Activated CD4-positive, CD25-positive, alpha-beta regulatory T cell (primary cell): ENCODE measurements at regions not wholly inside any gene's neighbourhood (a gene's known extent, or its start where the extent isn't known, plus 50 kb on each side); places are given as distances from the start of the nearest gene placed in this dataset.

Source experiments
- DNase-seq, 4 experiments: peaks; one replicate each; lab custom pipeline; 2025; lab: John Stamatoyannopoulos, UW

DNA sequence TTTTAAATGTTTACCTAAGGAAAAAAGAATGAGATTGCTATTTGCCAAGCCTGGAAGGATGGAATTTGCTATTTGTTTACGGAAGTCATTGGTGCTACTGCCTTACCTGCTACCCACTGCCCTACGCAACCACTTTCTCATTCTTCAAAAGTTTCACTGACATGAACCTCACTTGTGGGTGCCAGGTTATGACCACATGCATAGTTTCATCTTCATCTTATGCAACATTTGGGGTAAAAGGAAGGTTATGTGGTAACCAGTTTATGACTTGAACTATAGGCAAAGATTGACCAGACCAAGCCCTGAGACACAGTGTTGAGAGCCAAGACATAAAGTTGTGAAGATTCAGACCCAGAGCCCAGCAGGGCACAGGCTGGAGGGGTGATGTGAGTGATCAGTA is 142.5 kb downstream of the LACC1 start:
- DNase-seq: no peak

DNA sequence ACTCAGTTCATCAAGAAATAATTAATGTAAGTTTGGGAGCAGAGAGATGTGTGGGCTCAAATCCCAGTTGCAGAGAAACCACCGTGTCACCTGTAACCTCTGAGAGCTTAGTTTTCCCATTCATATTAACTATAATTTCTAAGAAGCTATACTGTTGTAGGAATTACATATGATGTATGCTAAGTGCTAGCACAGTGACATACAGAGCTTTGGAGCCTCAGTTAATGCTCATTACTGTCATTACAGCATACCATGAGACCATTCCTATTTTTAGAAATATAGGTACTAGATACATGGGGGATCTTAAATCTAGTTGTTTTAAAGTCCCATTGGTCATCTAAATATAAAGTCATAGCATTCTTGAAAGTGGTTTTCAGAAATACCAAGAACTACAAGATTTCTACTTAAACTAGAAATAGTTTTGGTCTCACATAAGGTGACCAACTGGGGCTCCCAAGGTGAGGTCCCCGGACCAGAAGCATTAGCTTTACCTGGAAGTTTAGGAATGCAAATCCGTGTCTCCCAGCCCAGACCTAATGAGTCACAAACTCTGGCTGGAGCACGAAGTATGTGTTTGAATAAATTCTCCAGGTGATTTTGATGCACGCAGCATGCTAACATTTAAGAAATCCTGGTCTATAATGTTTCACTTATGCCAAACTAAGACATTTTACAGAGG is 144.6 kb downstream of the LACC1 start:
- DNase-seq: no peak

GRCh38 chr13:44024846-44025195 is 145.1 kb downstream of the LACC1 start:
- DNase-seq: no peak

- DNase-seq: no peak
These were observed 146.5 kb downstream of the LACC1 start for GRCh38 chr13:44026194-44026593.

- DNase-seq: no peak
These were observed 149.0 kb downstream of the LACC1 start for GRCh38 chr13:44028734-44029133.

DNA sequence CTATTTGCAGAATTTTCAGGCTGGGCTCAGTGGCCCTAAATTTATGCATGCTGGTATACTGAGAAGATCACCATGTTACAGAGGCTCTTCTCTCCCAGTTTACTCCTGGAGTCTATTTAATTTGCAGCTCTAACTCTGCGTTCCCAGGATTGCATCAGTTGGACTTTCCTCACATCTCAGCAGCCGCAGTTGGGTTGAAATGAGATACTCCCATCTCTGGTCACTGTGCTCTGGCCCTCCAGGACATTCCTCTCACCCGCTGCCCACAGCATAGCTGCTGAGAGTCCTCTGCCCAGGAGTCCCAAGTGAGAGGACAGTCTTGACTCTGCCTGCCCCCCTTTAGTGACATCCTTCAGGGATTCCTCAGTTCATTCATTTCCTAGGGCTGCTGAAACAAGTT is 150.9 kb downstream of the LACC1 start:
- no peak for DNase-seq

GRCh38 chr13:44031555-44031954 is 151.9 kb downstream of the LACC1 start:
- DNase-seq: no peak

GRCh38 chr13:44032802-44033201 is 153.1 kb downstream of the LACC1 start:
- no peak for DNase-seq

GRCh38 chr13:44035400-44035799 is 155.7 kb downstream of the LACC1 start:
- DNase-seq: no peak

DNA sequence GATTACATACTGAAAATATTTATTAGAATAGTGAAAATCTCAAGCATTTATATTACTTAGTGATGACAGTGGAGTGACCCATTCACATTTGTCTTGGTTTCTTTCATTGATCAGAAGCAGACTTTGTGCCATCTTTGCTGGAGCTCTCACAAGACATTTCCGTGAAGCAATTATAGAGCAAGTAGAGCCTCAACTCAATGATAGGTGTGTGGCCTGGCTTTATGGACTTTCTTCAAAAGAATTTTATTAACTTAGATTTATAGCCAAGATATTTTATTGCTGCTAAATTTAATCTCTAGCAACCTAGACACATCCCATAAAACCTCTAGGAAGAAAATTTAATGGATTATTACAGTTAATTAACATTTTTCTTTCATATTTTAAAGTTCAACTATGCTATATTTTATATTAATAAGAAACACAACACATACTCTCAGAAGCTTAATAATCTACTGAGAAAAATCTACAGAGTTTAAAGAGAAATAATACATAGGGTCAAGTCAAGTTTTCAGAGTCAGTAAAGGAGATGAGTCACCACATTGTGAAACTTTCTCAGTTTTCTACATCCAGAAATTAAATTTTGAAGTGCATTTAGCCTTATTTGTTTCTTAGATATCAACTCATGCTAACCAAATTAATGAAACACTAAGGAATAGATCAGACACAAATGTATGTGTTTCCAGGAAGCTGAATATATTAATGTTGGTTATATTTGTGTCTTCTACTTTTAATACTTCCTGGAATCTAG is 160.5 kb downstream of the LACC1 start:
- no peak for DNase-seq

- no peak for DNase-seq
These were observed 161.1 kb downstream of the LACC1 start for GRCh38 chr13:44040818-44041100.

GRCh38 chr13:44044547-44045179 is 165.0 kb downstream of the LACC1 start:
- no peak for DNase-seq

DNA sequence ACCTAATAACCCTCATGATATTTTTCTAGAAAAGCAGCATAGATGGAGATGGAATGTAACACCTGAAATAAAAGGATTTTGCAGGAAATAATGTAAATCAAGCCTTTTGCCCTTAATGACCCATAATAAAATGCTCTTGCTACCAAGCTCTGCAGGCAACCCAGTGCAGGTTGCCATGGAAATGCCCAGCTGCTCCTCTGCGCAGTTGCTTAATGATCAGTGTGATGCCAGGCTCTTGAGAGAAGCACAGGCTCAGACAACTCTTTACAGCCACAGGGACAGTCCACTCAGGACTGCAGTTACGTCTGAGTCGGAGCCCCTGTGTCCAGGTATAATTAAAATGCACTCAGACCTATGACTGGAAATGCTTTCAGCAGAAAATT is 165.5 kb downstream of the LACC1 start:
- no peak for DNase-seq

GRCh38 chr13:44046428-44046827 is 166.7 kb downstream of the LACC1 start:
- DNase-seq: no peak

DNA sequence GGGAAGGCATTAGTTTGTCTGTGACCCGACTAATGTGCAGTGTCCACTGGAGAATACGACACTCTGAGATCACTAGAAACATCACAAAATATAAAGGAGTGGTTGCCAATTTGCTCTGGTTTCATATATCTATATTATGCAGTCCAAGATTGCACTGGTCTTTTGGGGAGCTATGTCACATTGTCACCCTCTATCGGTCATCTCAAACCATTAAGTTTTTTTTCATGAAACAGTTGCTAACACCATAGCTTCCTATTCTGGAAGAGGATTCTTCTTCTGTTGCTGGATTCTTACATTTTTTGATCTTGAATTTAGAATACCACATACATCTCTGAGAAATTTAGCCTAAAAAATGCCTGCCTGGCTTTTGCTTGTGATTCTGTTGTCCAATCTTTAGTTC is 168.6 kb downstream of the LACC1 start:
- no peak for DNase-seq

DNA sequence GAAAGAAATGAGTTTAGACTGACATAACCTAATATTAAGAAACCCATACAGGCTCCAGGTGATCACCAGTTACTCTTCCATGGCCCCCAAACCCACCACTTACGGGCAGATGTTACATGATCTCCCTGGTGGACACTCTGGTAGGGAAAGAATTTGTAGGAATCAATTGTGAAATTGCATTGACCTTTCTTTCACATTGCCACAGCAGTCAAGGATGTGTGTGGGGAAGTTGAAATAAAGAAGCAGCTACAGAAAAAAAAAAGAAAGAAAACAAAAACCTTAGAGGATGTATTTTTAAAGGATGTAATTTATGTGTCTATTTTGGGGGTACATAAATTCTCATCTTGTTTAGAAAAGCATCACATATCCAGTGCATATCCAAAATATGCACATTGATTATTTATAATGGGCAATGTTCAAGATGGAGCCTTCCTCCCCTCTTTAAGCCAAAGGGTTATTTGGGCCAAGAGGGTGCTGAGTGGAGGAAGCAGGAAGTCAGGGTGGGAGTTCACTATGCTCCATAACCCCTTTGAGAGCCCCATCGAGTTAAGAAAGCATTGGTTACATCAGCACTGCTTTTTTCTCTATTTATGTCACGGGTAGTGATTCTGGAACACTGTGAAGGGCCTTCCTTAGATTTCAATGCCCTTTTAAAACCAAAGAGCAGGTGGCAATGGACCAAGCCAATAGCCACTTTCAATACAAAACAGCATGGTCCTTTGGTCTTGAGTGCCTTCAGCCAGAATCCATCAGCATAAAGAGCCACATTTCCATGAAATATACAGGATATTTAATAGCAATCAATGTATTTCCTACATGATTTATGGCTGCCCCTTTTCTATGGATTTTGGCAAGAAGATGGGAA is 169.6 kb downstream of the LACC1 start:
- no peak for DNase-seq

DNA sequence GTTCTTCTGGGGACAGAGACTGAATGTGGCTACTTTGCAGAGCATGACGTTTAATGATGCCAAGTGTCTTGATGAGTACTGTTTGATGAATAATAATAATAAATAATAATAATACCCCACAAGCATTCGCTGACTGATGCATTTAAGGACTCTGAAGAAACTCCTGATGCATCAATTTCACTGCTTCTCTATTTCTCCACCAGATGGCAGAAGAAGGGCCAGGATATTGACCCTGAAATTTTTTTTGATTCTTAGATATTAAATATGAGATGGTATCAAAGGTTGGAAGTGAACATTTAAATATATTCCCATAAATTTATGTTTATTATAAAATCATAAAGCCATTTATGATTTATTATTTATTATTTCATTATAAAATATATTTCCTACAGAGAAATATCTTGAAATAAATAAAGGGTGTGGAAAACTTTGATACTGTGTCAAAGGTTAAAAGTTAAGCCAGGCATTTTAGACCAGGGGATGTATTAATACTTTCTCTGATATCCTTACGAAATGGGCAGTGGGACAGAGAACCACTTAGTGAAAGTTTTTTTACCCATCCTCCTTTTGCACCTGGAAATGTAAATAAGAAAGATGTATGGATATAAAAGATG is 170.9 kb downstream of the LACC1 start:
- no peak for DNase-seq

DNA sequence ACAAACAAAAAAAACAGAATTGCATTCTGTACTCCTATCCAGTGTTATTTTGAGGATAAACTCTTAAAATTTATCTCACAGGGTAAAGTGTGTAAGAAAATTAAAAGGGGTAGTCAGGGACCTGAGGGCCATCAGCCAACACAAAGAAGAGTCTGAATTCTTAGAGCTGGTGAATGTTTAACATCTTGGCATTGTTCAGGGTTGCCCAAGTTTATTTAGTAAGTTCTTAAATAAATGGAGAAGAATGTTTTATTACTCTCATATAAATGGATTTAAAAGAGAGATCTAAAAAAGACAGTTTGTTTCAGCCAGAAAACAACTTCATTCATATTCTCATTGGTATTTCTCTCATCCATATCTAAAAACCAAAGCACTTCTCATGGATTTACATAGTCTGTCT is 171.7 kb downstream of the LACC1 start:
- DNase-seq: no peak

DNA sequence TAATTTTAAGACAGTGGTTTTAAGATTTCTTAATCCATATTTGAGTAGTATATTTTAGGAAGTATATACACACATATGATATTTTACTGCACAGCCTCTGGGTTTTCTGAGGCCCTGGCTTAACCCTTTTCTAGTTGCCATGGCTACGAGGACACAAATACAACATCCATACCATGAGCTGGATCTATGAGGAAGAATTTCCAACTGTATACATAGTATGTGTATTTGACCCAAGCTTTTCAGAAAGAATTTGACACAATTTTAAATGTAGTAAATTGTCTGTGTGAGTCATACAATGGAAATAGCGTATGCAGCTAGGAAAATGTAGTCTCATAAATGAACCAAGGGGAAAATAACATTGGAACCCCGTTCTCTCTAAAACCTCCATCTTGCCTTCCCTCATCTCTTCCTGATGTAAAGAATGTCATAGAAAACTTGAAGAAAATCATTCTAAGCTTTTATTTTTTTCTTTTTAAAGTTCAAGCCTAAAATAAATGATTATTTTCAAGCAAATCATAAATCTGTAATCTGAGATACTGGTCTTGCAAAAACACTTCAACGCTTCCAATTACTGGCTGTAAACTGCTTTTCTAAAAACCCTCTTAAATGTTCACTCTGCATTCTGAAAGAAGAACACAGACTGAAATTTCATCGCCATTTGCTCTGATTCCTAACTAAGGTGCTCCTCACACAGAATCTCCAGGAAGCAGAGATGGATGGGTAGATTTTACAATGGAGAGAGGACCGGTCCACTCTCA is 172.4 kb downstream of the LACC1 start:
- no peak for DNase-seq

DNA sequence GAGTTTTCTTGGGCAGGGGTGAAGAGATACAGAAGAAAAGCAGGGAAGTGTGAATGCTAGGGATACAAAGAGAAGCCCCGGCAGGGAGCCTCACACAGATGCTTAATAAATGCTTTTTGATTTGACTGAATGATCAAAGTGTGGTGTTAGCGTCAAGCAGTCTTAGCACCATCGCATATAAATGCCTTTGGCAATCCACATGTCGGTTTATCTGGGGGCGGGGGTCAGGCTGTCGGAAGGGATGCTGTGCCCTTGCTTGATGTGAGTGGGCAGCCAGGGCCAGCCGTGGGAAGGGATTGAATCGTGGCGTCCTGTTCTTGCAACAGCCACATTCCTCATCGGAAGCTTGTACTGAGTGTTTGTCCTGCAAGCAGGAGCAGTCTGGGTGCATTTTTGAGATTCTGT is 173.1 kb downstream of the LACC1 start:
- DNase-seq: no peak

DNA sequence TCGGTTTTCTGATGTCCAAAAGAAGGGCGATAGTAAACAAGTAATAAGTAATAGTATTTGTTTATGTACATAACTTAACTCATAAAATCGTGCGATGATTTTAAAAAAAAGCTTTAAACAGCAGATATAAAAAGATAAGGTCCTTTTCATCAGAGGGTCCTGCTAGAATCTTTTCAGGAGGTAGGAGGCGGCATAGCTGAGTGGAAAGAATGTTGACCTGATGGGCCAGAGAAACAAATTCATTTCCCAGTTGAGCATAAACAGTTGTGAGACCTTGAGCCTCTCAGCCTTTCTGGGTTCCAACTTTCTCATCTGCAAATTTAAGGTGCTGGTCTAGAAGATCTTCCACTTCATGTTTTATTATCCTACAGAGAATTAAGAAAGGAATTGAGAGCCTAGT is 173.5 kb downstream of the LACC1 start:
- DNase-seq: no peak

- no peak for DNase-seq
These were observed 174.8 kb downstream of the LACC1 start for GRCh38 chr13:44054525-44054924.
